Vagina (tissue), 2 donors: ENCODE measurements at regions not wholly inside any gene's neighbourhood (a gene's known extent, or its start where the extent isn't known, plus 50 kb on each side); places are given as distances from the start of the nearest gene placed in this dataset.

Experiments
- DNase-seq, 2 donors: peaks; one replicate each; pipeline ENCODE4 v3.0.0-alpha.2; 2017; ENCODE audit errors: extremely low spot score in 2 of 2
- H3K27ac ChIP-seq: fragments of 200-600 bp; sonication (generic); one replicate; pipeline ENCODE4 v1.5.1; 2019
- H3K27me3 ChIP-seq: fragments of 200-600 bp; sonication (generic); one replicate; pipeline ENCODE4 v1.5.1; 2019
- H3K36me3 ChIP-seq, 2 donors: fragments of 200-600 bp; sonication (generic); one replicate each; pipeline ENCODE4 v1.5.1; 2017 to 2019
- H3K4me1 ChIP-seq: fragments of 200-600 bp; sonication (generic); one replicate; pipeline ENCODE4 v1.5.1; 2019
- H3K4me3 ChIP-seq, 2 donors: fragments of 200-600 bp; sonication (generic); 1 replicate in 1 of 2; 2 replicates in 1 of 2; pipeline ENCODE4 v1.5.1; 2016 to 2019
- H3K9me3 ChIP-seq: fragments of 200-600 bp; sonication (generic); one replicate; pipeline ENCODE4 v1.5.1; 2019
- CTCF ChIP-seq, 3 experiments: fragments of 450-650 bp in 2 of 3; fragments of 200-600 bp in 1 of 3; sonication (generic) in 1 of 3; IDR thresholded peaks; one replicate each; pipeline ENCODE4 v1.5.1; 2017 to 2019; ENCODE audit warnings: antibody characterized with exemption in 3 of 3, mild to moderate bottlenecking in 2 of 3, moderate library complexity in 2 of 3
- POLR2A ChIP-seq, 2 donors: fragments of 450-650 bp; IDR thresholded peaks; one replicate each; pipeline ENCODE4 v1.6.1; 2017; ENCODE audit warnings: antibody characterized with exemption in 2 of 2, mild to moderate bottlenecking in 2 of 2, moderate library complexity in 2 of 2
- POLR2AphosphoS5 ChIP-seq, 2 donors: sonication (generic); formaldehyde crosslinking; IDR thresholded peaks; one replicate each; pipeline ENCODE4 v1.9.0; 2017; ENCODE audit warnings: antibody characterized with exemption in 2 of 2, mild to moderate bottlenecking in 2 of 2, low read depth in 1 of 2; ENCODE audit not compliant: insufficient read depth in 1 of 2
- intact Hi-C: fragments of 100-400 bp; cut with DNase I; formaldehyde crosslinking; loops from one replicate; pipeline ENCODE4 v1.15.1; 2023

- DNase-seq, result no peak
- H3K4me1 ChIP-seq, result no peaks in the 10 kb centered on the region
- no peaks in the 10 kb centered on the region for H3K36me3 ChIP-seq
- peak overlapping the region; percentile 8 for H3K27ac ChIP-seq
- TF ChIP-seq POLR2AphosphoS5 (IDR thresholded peaks at IDR 0.05; ENCODE audit: insufficient read depth in 1 of 2, low read depth in 1 of 2), result no peak
- TF ChIP-seq CTCF (IDR thresholded peaks at IDR 0.05), result no peak
- TF ChIP-seq POLR2A (IDR thresholded peaks at IDR 0.05), result no peak
- no peak overlapping the region for H3K4me3 ChIP-seq
- intact Hi-C loops, result no loop called here
- no peaks in the 10 kb centered on the region for H3K27me3 ChIP-seq
- H3K9me3 ChIP-seq, result no peaks in the 10 kb centered on the region
Observed at GRCh38 chr2:217481577-217481976, 521.2 kb downstream of the TNS1 start.

GRCh38 chr2:217479566-217479965, 523.2 kb downstream of the TNS1 start:
- H3K27me3 ChIP-seq, result no peaks in the 10 kb centered on the region
- TF ChIP-seq POLR2AphosphoS5 (IDR thresholded peaks at IDR 0.05; ENCODE audit: insufficient read depth in 1 of 2, low read depth in 1 of 2) (no peak), POLR2A (IDR thresholded peaks at IDR 0.05) (no peak), CTCF (IDR thresholded peaks at IDR 0.05) (no peak)
- H3K36me3 ChIP-seq, result no peaks in the 10 kb centered on the region
- DNase-seq, result no peak
- no peak overlapping the region for H3K4me3 ChIP-seq
- no peaks in the 10 kb centered on the region for H3K9me3 ChIP-seq
- no peak overlapping the region for H3K27ac ChIP-seq
- intact Hi-C loops, result no loop called here
- H3K4me1 ChIP-seq, result no peaks in the 10 kb centered on the region

- Histone ChIP-seq H3K4me3 (no peak overlapping the region), H3K36me3 (no peaks in the 10 kb centered on the region), H3K27ac (no peak overlapping the region), H3K4me1 (no peaks in the 10 kb centered on the region), H3K9me3 (no peaks in the 10 kb centered on the region), H3K27me3 (no peaks in the 10 kb centered on the region)
- no peak for TF ChIP-seq POLR2A (IDR thresholded peaks at IDR 0.05)
- no peak for TF ChIP-seq POLR2AphosphoS5 (IDR thresholded peaks at IDR 0.05; ENCODE audit: insufficient read depth in 1 of 2, low read depth in 1 of 2)
- no peak for TF ChIP-seq CTCF (IDR thresholded peaks at IDR 0.05)
- intact Hi-C loops, result no loop called here
- DNase-seq, result no peak
Observed at GRCh38 chr2:217478831-217479455, 523.9 kb downstream of the TNS1 start.

GRCh38 chr2:217477583-217477982, 525.2 kb downstream of the TNS1 start:
- H3K36me3 ChIP-seq, result no peaks in the 10 kb centered on the region
- H3K4me3 ChIP-seq, result no peak overlapping the region
- H3K27me3 ChIP-seq, result no peaks in the 10 kb centered on the region
- H3K27ac ChIP-seq, result no peak overlapping the region
- intact Hi-C loops, result no loop called here
- TF ChIP-seq CTCF (IDR thresholded peaks at IDR 0.05) (no peak), POLR2AphosphoS5 (IDR thresholded peaks at IDR 0.05; ENCODE audit: insufficient read depth in 1 of 2, low read depth in 1 of 2) (no peak), POLR2A (IDR thresholded peaks at IDR 0.05) (no peak)
- H3K4me1 ChIP-seq, result no peaks in the 10 kb centered on the region
- no peak for DNase-seq
- no peaks in the 10 kb centered on the region for H3K9me3 ChIP-seq

- no peak for DNase-seq
- Histone ChIP-seq H3K27ac (no peak overlapping the region), H3K4me1 (no peaks in the 10 kb centered on the region), H3K36me3 (no peaks in the 10 kb centered on the region), H3K4me3 (no peak overlapping the region), H3K9me3 (no peaks in the 10 kb centered on the region), H3K27me3 (no peaks in the 10 kb centered on the region)
- intact Hi-C loops, result no loop called here
- TF ChIP-seq POLR2AphosphoS5 (IDR thresholded peaks at IDR 0.05; ENCODE audit: insufficient read depth in 1 of 2, low read depth in 1 of 2), result no peak
- no peak for TF ChIP-seq POLR2A (IDR thresholded peaks at IDR 0.05)
- no peak for TF ChIP-seq CTCF (IDR thresholded peaks at IDR 0.05)
Observed at GRCh38 chr2:217475791-217476190, 527.0 kb downstream of the TNS1 start.
